ENCODE measurements at regions not wholly inside any gene's neighbourhood (a gene's known extent, or its start where the extent isn't known, plus 50 kb on each side); places are given as distances from the start of the nearest gene placed in this dataset.

GRCh38 chrX:3938587-3938986 is 225.1 kb upstream of the PRKX start:
- TF ChIP-seq CTCF (IDR thresholded peaks at IDR 0.05) = no peak
- no peak for TF ChIP-seq EP300 (IDR thresholded peaks at IDR 0.05)
